Uterus (tissue), 3 donors: ENCODE measurements at regions not wholly inside any gene's neighbourhood (a gene's known extent, or its start where the extent isn't known, plus 50 kb on each side); places are given as distances from the start of the nearest gene placed in this dataset.

Experiments
- DNase-seq, 2 donors: peaks; one replicate each; pipeline ENCODE4 v3.0.0-alpha.2; 2019 to 2020
- H3K27ac ChIP-seq, 2 donors: fragments of 200-600 bp; sonication (generic); 1 replicate in 1 of 2; 2 replicates in 1 of 2; pipeline ENCODE4 v1.5.1; 2016 to 2018
- H3K27me3 ChIP-seq, 2 donors: fragments of 200-600 bp; sonication (generic); one replicate each; pipeline ENCODE4 v1.5.1; 2018 to 2019; ENCODE audit warnings: control low read depth in 1 of 2
- H3K36me3 ChIP-seq, 2 donors: fragments of 200-600 bp; sonication (generic); one replicate each; pipeline ENCODE4 v1.5.1; 2019; ENCODE audit warnings: control low read depth in 1 of 2
- H3K4me1 ChIP-seq, 2 donors: fragments of 200-600 bp; sonication (generic); one replicate each; pipeline ENCODE4 v1.5.1; 2018 to 2019; ENCODE audit warnings: control low read depth in 1 of 2
- H3K4me3 ChIP-seq, 2 donors: fragments of 200-600 bp; sonication (generic); 1 replicate in 1 of 2; 2 replicates in 1 of 2; pipeline ENCODE4 v1.5.1; 2018 to 2019; ENCODE audit warnings: mild to moderate bottlenecking in 1 of 2
- H3K9me3 ChIP-seq, 2 donors: fragments of 200-600 bp; sonication (generic); one replicate each; pipeline ENCODE4 v1.5.1; 2019; ENCODE audit warnings: control low read depth in 1 of 2
- POLR2A ChIP-seq, 2 donors: fragments of 450-650 bp; IDR thresholded peaks; one replicate each; pipeline ENCODE4 v1.6.1; 2016; ENCODE audit warnings: antibody characterized with exemption in 2 of 2, mild to moderate bottlenecking in 1 of 2, moderate library complexity in 1 of 2
- intact Hi-C: fragments of 100-400 bp; cut with DNase I; formaldehyde crosslinking; loops from one replicate; pipeline ENCODE4 v1.15.1; 2023; ENCODE audit warnings: low total_unique reads
- TF ChIP-seq, protein P1 (sequence below), 4 experiments: fragments of 200-600 bp in 2 of 4; fragments of 450-650 bp in 2 of 4; sonication (generic) in 2 of 4; IDR thresholded peaks; one replicate each; pipeline ENCODE4 v1.5.1; 2016 to 2019; ENCODE audit warnings: antibody characterized with exemption in 4 of 4, mild to moderate bottlenecking in 2 of 4, moderate library complexity in 1 of 4
- donor health status: DM: yes; HTN: yes; CAD: no.

DNA sequence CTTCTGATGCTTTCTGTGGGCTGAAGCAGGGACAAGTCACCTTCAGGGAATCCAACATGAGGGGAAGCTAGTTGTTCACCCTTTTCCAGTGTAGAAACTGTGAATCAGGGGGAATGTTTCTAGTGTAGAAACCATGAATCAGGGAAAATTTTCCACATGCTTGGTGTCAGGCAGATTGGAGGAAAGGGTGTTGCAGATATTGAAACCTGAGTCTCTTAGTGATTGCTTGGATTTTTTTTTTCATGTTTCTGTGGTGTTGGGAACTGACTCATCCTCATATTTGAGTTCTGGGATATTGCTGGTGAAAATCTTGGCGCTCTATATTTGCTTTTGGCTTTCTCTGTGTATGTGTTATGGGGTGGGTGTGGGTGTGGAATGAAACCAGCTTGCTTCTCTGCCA is 144.5 kb upstream of the FBXO33 start:
- no peaks in the 10 kb centered on the region for H3K36me3 ChIP-seq
- TF ChIP-seq, protein P1, sequence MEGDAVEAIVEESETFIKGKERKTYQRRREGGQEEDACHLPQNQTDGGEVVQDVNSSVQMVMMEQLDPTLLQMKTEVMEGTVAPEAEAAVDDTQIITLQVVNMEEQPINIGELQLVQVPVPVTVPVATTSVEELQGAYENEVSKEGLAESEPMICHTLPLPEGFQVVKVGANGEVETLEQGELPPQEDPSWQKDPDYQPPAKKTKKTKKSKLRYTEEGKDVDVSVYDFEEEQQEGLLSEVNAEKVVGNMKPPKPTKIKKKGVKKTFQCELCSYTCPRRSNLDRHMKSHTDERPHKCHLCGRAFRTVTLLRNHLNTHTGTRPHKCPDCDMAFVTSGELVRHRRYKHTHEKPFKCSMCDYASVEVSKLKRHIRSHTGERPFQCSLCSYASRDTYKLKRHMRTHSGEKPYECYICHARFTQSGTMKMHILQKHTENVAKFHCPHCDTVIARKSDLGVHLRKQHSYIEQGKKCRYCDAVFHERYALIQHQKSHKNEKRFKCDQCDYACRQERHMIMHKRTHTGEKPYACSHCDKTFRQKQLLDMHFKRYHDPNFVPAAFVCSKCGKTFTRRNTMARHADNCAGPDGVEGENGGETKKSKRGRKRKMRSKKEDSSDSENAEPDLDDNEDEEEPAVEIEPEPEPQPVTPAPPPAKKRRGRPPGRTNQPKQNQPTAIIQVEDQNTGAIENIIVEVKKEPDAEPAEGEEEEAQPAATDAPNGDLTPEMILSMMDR (IDR thresholded peaks at IDR 0.05) = no peak
- TF ChIP-seq POLR2A (IDR thresholded peaks at IDR 0.05) = no peak
- no peaks in the 10 kb centered on the region for H3K4me1 ChIP-seq
- H3K9me3 ChIP-seq = no peaks in the 10 kb centered on the region
- no peak overlapping the region for H3K27ac ChIP-seq
- no peak for DNase-seq
- no peaks in the 10 kb centered on the region for H3K27me3 ChIP-seq
- intact Hi-C loops = no loop called here
- H3K4me3 ChIP-seq = no peak overlapping the region

DNA sequence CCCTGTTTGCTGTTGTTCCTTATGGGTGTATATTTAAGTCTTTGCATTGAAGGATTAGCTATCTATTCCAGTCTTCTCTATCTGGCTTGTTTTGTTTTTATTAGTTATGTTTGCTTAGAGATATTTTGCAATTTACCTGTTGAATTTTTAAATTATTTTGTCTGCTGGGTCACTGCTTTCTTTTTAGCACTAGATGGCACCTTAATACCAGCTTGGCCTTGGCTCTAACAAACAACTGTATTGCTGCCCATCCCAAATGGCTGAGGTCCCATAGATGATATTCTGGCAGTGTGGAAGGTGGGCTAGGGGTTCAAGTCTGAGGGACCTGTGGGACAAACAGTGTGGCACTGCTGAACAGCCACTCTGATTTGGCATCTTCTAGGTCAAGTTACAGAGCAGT is 144.0 kb upstream of the FBXO33 start:
- DNase-seq = no peak
- H3K36me3 ChIP-seq = no peaks in the 10 kb centered on the region
- H3K27me3 ChIP-seq = no peaks in the 10 kb centered on the region
- no peak for TF ChIP-seq POLR2A (IDR thresholded peaks at IDR 0.05)
- TF ChIP-seq, protein P1 (IDR thresholded peaks at IDR 0.05) = no peak
- intact Hi-C loops = no loop called here
- no peak overlapping the region for H3K4me3 ChIP-seq
- no peak overlapping the region for H3K27ac ChIP-seq
- H3K9me3 ChIP-seq = no peaks in the 10 kb centered on the region
- no peaks in the 10 kb centered on the region for H3K4me1 ChIP-seq

DNA sequence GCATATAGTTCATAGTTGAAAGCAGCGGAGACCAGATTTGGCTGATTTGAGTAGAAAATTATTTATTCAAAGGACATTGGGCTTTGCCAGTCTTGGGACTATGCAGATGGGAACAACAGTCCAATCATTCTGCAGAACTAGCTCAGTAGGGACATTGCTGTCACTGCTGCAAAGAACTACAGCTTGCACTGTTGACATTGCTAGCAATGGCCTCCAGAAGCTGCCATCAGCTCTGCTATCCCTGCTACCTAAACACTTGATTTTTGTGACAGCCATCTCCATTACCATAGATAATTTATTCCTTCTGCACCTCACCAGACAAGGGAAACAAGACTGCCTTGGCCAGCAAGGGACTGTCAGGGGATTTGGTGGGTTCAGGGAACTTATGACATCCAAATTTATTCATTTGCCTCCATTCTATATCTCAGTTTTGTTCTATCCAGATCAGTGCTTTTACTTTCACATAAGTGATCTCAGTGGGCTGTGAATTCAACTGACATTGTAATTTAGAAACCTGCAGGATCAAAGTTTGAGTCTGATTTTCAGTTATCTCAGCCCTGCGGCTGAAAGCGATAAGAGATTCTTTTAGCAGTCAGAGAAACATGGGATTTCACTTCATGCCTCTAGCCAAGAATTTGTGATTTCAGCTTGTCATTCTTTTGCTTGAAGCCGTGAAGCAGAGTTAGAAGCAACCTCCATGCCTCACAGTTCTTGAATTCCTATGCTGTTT is 136.7 kb upstream of the FBXO33 start:
- Histone ChIP-seq H3K27ac (no peak overlapping the region), H3K4me3 (no peak overlapping the region), H3K27me3 (no peaks in the 10 kb centered on the region), H3K36me3 (no peaks in the 10 kb centered on the region), H3K9me3 (no peaks in the 10 kb centered on the region), H3K4me1 (no peaks in the 10 kb centered on the region)
- intact Hi-C loops = no loop called here
- no peak for DNase-seq
- TF ChIP-seq, protein P1 (IDR thresholded peaks at IDR 0.05) = no peak
- no peak for TF ChIP-seq POLR2A (IDR thresholded peaks at IDR 0.05)

DNA sequence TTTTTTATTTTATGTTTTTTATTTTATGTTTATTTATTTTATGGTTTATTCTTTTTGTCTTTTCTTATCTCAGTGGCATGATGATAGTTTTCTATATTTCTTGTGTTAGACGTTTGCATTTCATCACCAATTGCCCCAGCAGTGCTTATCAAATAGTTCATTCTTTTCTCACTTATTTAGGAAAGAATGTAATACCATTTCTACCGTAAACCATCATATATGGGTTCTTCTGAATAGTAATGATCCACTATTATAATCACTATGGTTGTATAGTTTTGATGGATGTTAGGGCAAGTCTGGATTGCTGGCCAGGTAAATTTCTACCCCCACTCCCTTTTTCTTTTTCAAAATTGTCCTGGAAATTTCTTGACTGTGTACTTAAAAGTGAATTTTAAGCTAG is 134.6 kb upstream of the FBXO33 start:
- intact Hi-C loops = no loop called here
- no peak overlapping the region for H3K27ac ChIP-seq

DNA sequence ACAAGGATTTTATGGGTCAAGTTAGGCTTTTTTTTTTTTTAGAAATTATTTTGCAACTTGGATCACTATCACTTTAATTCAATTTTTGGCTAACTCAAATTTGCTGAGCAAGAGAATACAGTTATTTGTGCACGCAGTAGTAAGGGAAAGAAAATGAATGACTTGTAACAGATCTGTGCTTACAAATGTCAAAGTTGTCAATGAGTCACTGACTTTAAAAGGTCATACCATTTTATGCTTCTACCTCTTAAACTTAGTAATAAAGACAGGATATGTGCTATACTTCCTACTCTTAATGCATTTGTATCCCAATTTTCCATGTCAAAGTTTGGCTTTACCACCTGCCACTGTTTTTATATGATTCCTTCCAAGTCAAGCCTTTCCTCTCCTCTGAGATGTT is 131.1 kb upstream of the FBXO33 start:
- no peaks in the 10 kb centered on the region for H3K4me1 ChIP-seq
- peaks cover 0 to 6% of the 10 kb centered on the region in 2 donors for H3K9me3 ChIP-seq
- TF ChIP-seq POLR2A (IDR thresholded peaks at IDR 0.05) = no peak
- TF ChIP-seq, protein P1 (IDR thresholded peaks at IDR 0.05) = no peak
- no peak for DNase-seq
- H3K27me3 ChIP-seq = no peaks in the 10 kb centered on the region
- H3K27ac ChIP-seq = no peak overlapping the region
- intact Hi-C loops = no loop called here
- H3K36me3 ChIP-seq = no peaks in the 10 kb centered on the region
- no peak overlapping the region for H3K4me3 ChIP-seq

More for the DNA sequence above, 134.6 kb upstream of the FBXO33 start:
- Histone ChIP-seq H3K4me1 (no peaks in the 10 kb centered on the region), H3K4me3 (no peak overlapping the region), H3K27me3 (no peaks in the 10 kb centered on the region), H3K36me3 (no peaks in the 10 kb centered on the region), H3K9me3 (no peaks in the 10 kb centered on the region)
- TF ChIP-seq POLR2A (IDR thresholded peaks at IDR 0.05) = no peak
- TF ChIP-seq, protein P1 (IDR thresholded peaks at IDR 0.05) = no peak
- DNase-seq = no peak
